ENCODE measurements at regions not wholly inside any gene's neighbourhood (a gene's known extent, or its start where the extent isn't known, plus 50 kb on each side); places are given as distances from the start of the nearest gene placed in this dataset.

DNA sequence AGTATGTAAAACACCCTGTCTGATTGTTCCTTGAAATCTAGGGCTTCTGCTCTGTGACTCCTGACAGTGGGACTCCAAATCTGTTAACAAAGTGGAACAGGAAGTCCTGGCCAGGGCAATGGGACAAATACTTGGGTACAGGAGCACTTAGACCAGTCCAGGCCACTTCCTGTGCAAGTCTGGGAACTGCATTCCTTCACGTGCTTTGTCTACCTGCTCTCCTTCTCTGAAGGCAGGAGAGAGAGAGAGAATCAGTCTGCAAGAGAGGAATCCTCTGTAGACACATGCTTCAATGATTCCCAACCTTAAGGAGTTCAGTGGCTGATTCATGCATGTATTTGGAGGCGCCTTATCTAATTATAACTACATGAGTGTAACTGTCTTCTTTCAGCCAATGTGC lies 530.2 kb downstream of the GATA3 start:
- no peaks in the 10 kb centered on the region for H3K9me3 ChIP-seq (ENCODE audit: low read length)
- no peaks in the 10 kb centered on the region for H3K36me3 ChIP-seq (ENCODE audit: insufficient read depth, low read length)

DNA sequence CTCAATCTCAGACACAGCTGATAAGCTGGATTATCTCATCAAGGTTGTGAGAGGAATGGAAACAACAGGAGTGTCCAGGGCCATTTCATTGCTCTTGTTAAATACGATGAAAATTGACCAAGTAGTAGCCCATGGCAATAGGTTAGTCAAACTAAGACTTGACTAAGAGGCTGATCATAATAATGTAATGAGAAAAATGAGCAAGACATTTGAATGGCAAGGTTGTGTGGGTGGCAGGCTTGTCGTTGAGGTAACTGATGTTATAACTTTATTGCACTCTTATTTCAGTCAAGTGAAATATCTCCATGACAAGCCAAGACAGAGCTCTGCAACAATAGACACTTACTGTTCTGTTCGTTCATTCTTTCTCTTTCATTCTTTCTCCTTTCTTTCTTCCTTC lies 532.0 kb downstream of the GATA3 start:
- no peak overlapping the region for H3K4me3 ChIP-seq (ENCODE audit: low read length)
- H2AFZ ChIP-seq (ENCODE audit: low read depth, low read length), result no peak overlapping the region
- peaks cover 2% of the 10 kb centered on the region for H3K4me1 ChIP-seq (ENCODE audit: insufficient read depth, low read length)
- H3K27me3 ChIP-seq (ENCODE audit: insufficient read depth, low read length), result no peaks in the 10 kb centered on the region
- H3K9me3 ChIP-seq (ENCODE audit: low read length), result no peaks in the 10 kb centered on the region
- H3K36me3 ChIP-seq (ENCODE audit: insufficient read depth, low read length), result no peaks in the 10 kb centered on the region

More for the DNA sequence above, 530.2 kb downstream of the GATA3 start:
- Histone ChIP-seq H3K27me3 (ENCODE audit: insufficient read depth, low read length) (no peaks in the 10 kb centered on the region), H2AFZ (ENCODE audit: low read depth, low read length) (no peak overlapping the region), H3K4me1 (ENCODE audit: insufficient read depth, low read length) (peaks cover 2% of the 10 kb centered on the region), H3K4me3 (ENCODE audit: low read length) (no peak overlapping the region)

DNA sequence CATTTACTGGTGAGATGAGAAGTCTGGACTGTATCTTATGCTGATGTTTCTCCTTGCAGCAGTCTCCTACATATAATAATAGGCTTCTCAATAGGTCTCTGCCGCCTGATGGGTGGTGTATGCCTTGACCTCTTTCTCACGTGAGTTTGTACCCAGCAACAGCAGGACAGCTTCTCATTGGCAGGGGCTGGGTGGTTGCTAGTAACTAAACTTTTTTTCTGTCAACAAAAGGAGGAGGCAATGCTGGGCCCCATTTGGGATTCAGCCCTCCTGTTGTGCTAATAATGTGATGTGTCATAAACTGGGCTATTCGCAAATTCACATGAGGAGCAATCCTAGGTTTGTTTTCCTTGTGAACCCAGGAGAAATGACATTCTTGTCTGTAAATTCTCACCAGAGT lies 533.6 kb downstream of the GATA3 start:
- Histone ChIP-seq H3K4me3 (ENCODE audit: low read length) (no peak overlapping the region), H2AFZ (ENCODE audit: low read depth, low read length) (no peak overlapping the region), H3K4me1 (ENCODE audit: insufficient read depth, low read length) (peaks cover 2% of the 10 kb centered on the region), H3K9me3 (ENCODE audit: low read length) (no peaks in the 10 kb centered on the region), H3K27me3 (ENCODE audit: insufficient read depth, low read length) (no peaks in the 10 kb centered on the region), H3K36me3 (ENCODE audit: insufficient read depth, low read length) (no peaks in the 10 kb centered on the region)

DNA sequence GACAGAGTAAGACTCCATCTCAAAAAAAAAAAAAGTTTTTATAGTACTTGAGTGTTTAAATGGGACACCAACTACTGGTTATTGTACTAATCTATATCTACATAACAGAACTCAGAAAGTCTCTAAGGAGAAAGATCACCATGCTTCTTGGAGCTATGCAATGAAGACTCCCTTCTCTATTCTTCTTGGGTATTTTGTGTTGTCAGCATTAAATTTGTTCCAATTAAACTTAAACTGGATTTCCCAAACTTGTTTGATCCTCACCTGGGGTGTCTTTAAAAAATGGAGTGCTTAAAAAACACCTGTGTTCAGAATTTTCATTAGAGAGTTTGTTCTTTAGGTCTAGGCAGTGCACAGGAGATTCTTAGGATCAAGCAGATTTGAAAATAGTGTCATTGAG lies 536.0 kb downstream of the GATA3 start:
- H3K27me3 ChIP-seq (ENCODE audit: insufficient read depth, low read length), result no peaks in the 10 kb centered on the region
- H3K4me1 ChIP-seq (ENCODE audit: insufficient read depth, low read length), result peaks cover 2% of the 10 kb centered on the region
- no peak overlapping the region for H3K4me3 ChIP-seq (ENCODE audit: low read length)
- H3K36me3 ChIP-seq (ENCODE audit: insufficient read depth, low read length), result no peaks in the 10 kb centered on the region
- H2AFZ ChIP-seq (ENCODE audit: low read depth, low read length), result no peak overlapping the region
- no peaks in the 10 kb centered on the region for H3K9me3 ChIP-seq (ENCODE audit: low read length)

DNA sequence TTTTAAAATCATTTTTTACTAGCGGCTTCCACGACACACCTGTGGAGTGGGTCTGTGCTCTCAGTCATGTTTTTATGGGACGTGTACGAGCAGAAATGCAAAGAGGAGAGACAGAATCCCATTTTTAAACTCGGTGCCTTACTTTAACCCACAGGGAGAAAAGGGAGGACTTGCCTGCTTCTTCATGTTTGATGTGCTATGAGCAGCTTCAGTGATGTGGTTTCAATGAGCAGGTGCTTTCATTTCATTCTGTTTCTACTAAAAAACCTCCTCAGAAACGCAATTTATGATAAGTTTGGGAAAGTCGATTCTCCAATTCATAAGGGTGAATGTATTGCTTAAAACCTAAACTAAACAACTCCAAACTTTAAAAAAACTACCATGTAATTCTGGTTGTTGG lies 537.2 kb downstream of the GATA3 start:
- no peaks in the 10 kb centered on the region for H3K27me3 ChIP-seq (ENCODE audit: insufficient read depth, low read length)
- H3K4me3 ChIP-seq (ENCODE audit: low read length), result no peak overlapping the region
- H3K36me3 ChIP-seq (ENCODE audit: insufficient read depth, low read length), result no peaks in the 10 kb centered on the region
- no peaks in the 10 kb centered on the region for H3K9me3 ChIP-seq (ENCODE audit: low read length)
- H2AFZ ChIP-seq (ENCODE audit: low read depth, low read length), result no peak overlapping the region
- peaks cover 2% of the 10 kb centered on the region for H3K4me1 ChIP-seq (ENCODE audit: insufficient read depth, low read length)

DNA sequence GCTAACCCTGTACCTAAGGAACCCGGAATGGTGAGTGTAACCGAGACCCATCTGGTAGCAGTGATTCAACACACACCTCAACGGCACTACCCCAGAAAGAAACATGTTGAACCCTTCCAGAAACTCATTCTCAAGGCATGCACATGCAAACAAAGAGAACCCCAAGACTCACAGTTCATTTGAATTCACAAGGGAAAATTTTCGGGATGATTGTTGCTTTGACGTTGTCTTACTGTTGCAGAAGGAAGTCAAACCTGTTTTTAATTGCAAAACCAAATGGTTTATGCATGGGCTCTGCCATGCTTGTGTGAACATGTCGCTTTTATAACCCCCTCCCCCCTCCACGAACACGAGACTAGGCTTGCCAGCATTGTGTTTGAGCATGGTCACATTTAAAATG lies 539.7 kb downstream of the GATA3 start:
- no peaks in the 10 kb centered on the region for H3K27me3 ChIP-seq (ENCODE audit: insufficient read depth, low read length)
- H3K9me3 ChIP-seq (ENCODE audit: low read length), result no peaks in the 10 kb centered on the region
- H3K4me1 ChIP-seq (ENCODE audit: insufficient read depth, low read length), result no peaks in the 10 kb centered on the region
- H2AFZ ChIP-seq (ENCODE audit: low read depth, low read length), result no peak overlapping the region
- H3K4me3 ChIP-seq (ENCODE audit: low read length), result no peak overlapping the region
- no peaks in the 10 kb centered on the region for H3K36me3 ChIP-seq (ENCODE audit: insufficient read depth, low read length)

DNA sequence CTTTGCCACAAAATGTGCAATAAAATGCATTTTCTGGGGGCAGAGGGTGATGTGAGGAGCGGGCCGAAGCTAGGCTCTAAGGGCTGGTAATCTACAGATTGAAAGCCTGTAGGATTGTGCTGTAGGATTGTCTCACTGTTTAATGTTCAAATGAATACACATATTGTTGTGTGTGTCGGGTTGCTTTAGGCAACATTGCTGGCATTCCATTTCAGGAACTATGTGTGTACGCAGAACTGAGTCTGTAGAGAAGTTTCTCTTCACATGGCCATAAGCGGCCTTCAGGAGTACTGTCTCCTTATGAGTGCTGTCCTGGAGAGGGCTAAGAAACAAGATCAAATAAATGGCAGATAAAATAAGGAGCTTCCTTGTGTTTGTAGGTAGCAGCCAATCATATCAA lies 540.2 kb downstream of the GATA3 start:
- H3K36me3 ChIP-seq (ENCODE audit: insufficient read depth, low read length), result no peaks in the 10 kb centered on the region
- no peaks in the 10 kb centered on the region for H3K4me1 ChIP-seq (ENCODE audit: insufficient read depth, low read length)
- no peaks in the 10 kb centered on the region for H3K9me3 ChIP-seq (ENCODE audit: low read length)
- no peak overlapping the region for H3K4me3 ChIP-seq (ENCODE audit: low read length)
- no peaks in the 10 kb centered on the region for H3K27me3 ChIP-seq (ENCODE audit: insufficient read depth, low read length)
- H2AFZ ChIP-seq (ENCODE audit: low read depth, low read length), result no peak overlapping the region

DNA sequence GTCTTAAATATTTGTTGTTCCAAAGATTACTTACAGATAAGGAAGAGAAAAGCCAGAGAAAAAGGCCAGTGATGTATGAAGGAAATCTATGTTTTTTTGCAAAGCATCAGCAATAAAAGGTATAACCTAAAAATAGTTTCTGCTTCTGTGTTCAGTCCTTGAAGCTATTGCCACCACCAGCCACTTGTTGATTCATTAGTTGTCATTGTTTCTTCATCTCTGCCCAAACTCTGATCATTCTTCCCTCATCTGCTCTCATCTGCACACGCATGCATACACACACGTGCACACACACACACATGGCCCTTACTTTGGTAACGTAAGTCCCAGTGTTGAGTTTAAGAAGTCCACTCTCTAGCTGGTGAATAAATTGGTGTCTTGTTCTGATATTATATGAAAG lies 540.7 kb downstream of the GATA3 start:
- H2AFZ ChIP-seq (ENCODE audit: low read depth, low read length), result no peak overlapping the region
- no peaks in the 10 kb centered on the region for H3K36me3 ChIP-seq (ENCODE audit: insufficient read depth, low read length)
- H3K4me3 ChIP-seq (ENCODE audit: low read length), result no peak overlapping the region
- no peaks in the 10 kb centered on the region for H3K9me3 ChIP-seq (ENCODE audit: low read length)
- H3K4me1 ChIP-seq (ENCODE audit: insufficient read depth, low read length), result no peaks in the 10 kb centered on the region
- no peaks in the 10 kb centered on the region for H3K27me3 ChIP-seq (ENCODE audit: insufficient read depth, low read length)

DNA sequence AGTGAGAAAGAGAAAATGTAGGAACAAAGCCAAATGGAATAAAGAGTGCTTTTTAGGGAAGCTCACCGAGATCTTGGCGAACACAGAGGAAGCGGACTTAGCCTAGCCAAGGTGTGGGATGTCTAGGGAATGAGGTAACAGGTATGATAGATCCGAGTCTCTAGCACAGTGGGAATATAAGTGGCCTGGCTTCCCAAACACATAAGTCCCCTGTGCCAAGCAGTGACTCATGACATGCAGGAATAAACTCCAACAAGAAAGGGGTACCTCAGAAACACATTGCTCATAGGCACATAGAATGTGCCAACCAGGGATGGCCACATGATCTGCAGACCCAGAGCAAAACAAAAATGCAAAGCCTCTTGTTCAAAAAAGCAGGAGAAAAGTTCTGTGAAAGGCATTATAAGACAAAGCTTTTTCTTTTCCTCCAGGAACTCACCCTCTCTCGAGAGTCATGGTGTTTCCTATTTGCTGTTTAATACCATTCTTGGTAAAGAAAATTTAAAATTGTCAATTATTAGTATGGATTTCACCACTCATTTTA lies 542.5 kb downstream of the GATA3 start:
- Histone ChIP-seq H3K27me3 (ENCODE audit: insufficient read depth, low read length) (no peaks in the 10 kb centered on the region), H3K36me3 (ENCODE audit: insufficient read depth, low read length) (no peaks in the 10 kb centered on the region), H2AFZ (ENCODE audit: low read depth, low read length) (no peak overlapping the region), H3K4me3 (ENCODE audit: low read length) (no peak overlapping the region), H3K4me1 (ENCODE audit: insufficient read depth, low read length) (no peaks in the 10 kb centered on the region), H3K9me3 (ENCODE audit: low read length) (no peaks in the 10 kb centered on the region)

DNA sequence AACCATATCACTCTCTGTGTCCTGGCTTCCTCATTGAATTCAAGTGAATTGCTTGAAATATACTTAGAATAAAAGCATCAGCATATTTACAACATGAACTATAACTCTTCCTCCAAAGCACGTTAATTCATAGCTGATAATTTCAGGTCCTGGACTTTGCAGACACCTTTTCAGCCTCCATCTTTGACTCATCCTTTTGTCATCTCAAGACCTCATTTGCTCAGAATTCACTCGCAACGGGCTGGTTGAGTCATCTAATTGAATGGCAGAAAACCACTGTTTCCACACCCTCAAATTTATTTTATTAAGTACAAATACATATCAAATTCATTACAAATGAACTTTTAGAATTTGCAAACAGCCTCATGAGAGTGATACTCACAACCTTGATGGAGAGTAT lies 545.7 kb downstream of the GATA3 start:
- H3K4me3 ChIP-seq (ENCODE audit: low read length), result no peak overlapping the region
- no peak overlapping the region for H2AFZ ChIP-seq (ENCODE audit: low read depth, low read length)

DNA sequence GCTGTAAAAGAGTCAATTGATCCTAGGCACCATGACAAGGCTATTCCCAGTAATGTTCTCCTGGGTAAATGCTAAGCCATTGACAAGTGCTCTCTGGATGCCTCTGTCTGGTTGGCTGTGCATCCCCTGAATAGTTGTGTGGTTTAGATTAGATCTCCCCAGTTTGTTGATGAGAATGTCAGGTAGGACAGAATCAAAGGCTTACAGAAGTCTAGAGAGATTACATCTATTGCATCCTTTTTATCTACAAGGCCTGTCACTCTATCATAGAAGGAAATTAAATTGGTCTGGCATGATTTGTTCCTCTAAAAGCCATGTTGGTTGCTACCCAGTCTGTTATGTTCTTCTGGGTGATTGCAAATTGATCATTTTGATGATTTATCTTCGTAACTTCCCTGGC lies 548.3 kb downstream of the GATA3 start:
- H3K4me3 ChIP-seq (ENCODE audit: low read length), result no peak overlapping the region
- no peaks in the 10 kb centered on the region for H3K36me3 ChIP-seq (ENCODE audit: insufficient read depth, low read length)
- no peaks in the 10 kb centered on the region for H3K9me3 ChIP-seq (ENCODE audit: low read length)
- H2AFZ ChIP-seq (ENCODE audit: low read depth, low read length), result no peak overlapping the region
- no peaks in the 10 kb centered on the region for H3K4me1 ChIP-seq (ENCODE audit: insufficient read depth, low read length)
- H3K27me3 ChIP-seq (ENCODE audit: insufficient read depth, low read length), result no peaks in the 10 kb centered on the region

More for the DNA sequence above, 545.7 kb downstream of the GATA3 start:
- H3K9me3 ChIP-seq (ENCODE audit: low read length), result no peaks in the 10 kb centered on the region
- no peaks in the 10 kb centered on the region for H3K4me1 ChIP-seq (ENCODE audit: insufficient read depth, low read length)
- H3K27me3 ChIP-seq (ENCODE audit: insufficient read depth, low read length), result no peaks in the 10 kb centered on the region
- H3K36me3 ChIP-seq (ENCODE audit: insufficient read depth, low read length), result no peaks in the 10 kb centered on the region

DNA sequence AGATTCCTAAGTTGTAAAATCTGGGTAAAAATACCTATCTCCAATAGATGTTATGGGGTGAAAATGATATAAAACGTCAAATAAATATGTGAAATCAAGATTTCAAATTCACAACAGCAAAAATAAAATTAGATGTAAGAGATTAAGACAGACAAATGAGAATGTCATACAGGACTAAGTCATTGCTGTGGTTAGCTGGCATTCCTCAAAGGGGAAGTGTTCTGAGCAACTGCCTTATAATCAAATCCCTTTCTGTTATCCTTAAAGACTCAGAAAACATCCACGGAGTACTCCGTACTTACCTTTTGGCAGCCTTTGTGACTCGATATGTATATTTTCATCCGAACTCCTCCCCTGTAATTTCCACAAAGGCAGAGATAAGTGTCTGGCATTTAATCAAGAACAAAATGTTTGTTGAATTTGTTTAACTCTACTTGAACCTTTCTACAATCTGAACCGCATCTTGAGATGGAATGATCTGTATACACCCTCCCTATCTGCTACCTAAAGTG lies 559.6 kb downstream of the GATA3 start:
- Histone ChIP-seq H3K4me3 (ENCODE audit: low read length) (no peak overlapping the region), H3K4me1 (ENCODE audit: insufficient read depth, low read length) (no peaks in the 10 kb centered on the region), H3K27me3 (ENCODE audit: insufficient read depth, low read length) (no peaks in the 10 kb centered on the region), H3K36me3 (ENCODE audit: insufficient read depth, low read length) (no peaks in the 10 kb centered on the region), H3K9me3 (ENCODE audit: low read length) (no peaks in the 10 kb centered on the region), H2AFZ (ENCODE audit: low read depth, low read length) (no peak overlapping the region)

DNA sequence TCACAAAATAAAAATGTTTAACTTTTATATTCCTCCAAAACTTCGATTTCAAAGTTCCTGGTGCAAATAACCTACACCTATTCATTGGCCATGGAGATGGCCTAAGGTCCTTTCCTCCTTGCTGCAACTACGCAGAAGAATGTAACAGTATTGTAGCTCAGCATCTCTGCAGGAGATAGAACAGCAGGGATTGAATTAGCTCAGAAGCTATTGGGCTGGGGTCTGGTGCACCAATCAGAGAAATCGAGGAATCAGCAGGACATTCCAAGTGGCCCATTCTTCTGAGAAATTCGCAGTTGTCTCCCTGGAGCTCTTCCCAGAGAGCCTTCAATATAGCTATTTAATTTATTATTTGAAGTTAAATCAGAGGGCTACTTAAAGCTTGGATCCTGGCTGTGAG lies 560.6 kb downstream of the GATA3 start:
- Histone ChIP-seq H3K4me3 (ENCODE audit: low read length) (no peak overlapping the region), H2AFZ (ENCODE audit: low read depth, low read length) (no peak overlapping the region), H3K9me3 (ENCODE audit: low read length) (no peaks in the 10 kb centered on the region), H3K27me3 (ENCODE audit: insufficient read depth, low read length) (no peaks in the 10 kb centered on the region), H3K36me3 (ENCODE audit: insufficient read depth, low read length) (no peaks in the 10 kb centered on the region), H3K4me1 (ENCODE audit: insufficient read depth, low read length) (no peaks in the 10 kb centered on the region)

DNA sequence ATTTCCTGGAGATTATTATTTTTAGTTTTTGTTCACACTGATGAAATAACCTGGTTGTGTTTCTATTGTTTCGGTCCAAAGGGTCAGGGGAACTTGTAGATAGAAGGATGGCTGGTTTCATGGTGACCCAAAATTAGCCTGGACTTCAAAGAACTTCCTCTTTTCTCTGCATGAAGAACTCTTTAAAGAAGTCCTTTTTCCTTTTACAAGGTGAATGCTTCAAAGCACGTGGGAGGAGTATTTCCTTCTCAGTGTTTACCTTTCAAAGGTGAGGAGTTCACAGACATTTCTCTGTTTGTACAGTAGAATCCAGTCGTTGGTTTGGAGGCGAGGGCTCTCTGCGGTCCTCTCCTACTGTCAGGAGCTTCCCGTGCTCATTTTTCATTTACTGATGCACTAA lies 561.7 kb downstream of the GATA3 start:
- Histone ChIP-seq H2AFZ (ENCODE audit: low read depth, low read length) (no peak overlapping the region), H3K27me3 (ENCODE audit: insufficient read depth, low read length) (no peaks in the 10 kb centered on the region), H3K4me1 (ENCODE audit: insufficient read depth, low read length) (no peaks in the 10 kb centered on the region), H3K4me3 (ENCODE audit: low read length) (no peak overlapping the region), H3K36me3 (ENCODE audit: insufficient read depth, low read length) (no peaks in the 10 kb centered on the region), H3K9me3 (ENCODE audit: low read length) (no peaks in the 10 kb centered on the region)

Measured in neuron (in vitro differentiated cells).